Heart left ventricle (tissue), 13 donors: ENCODE measurements at regions not wholly inside any gene's neighbourhood (a gene's known extent, or its start where the extent isn't known, plus 50 kb on each side); places are given as distances from the start of the nearest gene placed in this dataset.
"Not testable (repeated sequence)": the region's sequence is repeated elsewhere in the genome, so short reads cannot be mapped to it uniquely, and the experiment has no call there.

Experiments used
- CTCF ChIP-seq, 12 donors: fragments of 200-600 bp; sonication (generic) in 4 of 12; IDR thresholded peaks; one replicate each; pipeline versions ENCODE4 v1.5.0 to v1.8.0; 2018 to 2022; ENCODE audit warnings: antibody characterized with exemption in 12 of 12, mild to moderate bottlenecking in 5 of 12
- POLR2A ChIP-seq, 2 donors: fragments of 450-650 bp; IDR thresholded peaks; one replicate each; pipeline ENCODE4 v1.6.1; 2017; ENCODE audit warnings: antibody characterized with exemption in 2 of 2, mild to moderate bottlenecking in 2 of 2, moderate library complexity in 2 of 2
- donor health status: ischemic (EF 13 %, LVEDD 7.1; RV severe dilation, severe dysfunction).
- donor health status: DM: no; HTN: yes; CAD: no.
- donor health status: DM: no; HTN: no; CAD: no.
- donor health status: ischemic (EF 25% LVEDD 6.9; RV normal size, moderate dysfunction).
- donor health status: ischemic (EF 25% LVEDD 5.7; RV mildly dilated, moderate dysfunction).
- donor health status: ischemic (EF 35%, LVEDD 5.7; RV mildly dilated, moderate dysfunction).
- donor health status: nonischemic (EF 11% LVEDD 7.7; RV severe dilation, severe dysfunction).
- donor health status: DM: yes; HTN: yes; CAD: no.
- donor health status: PGD.
- donor health status: ischemic (EF 29% LVEDD 5.4; RV normal size, mild dysfunction).
- donor health status: nonischemic (EF 23%, LVEDD 6.1; RV moderate dilation, normal function).

GRCh38 chr6:105860927-105861326 is 225.2 kb upstream of the PRDM1 start:
- TF ChIP-seq CTCF, POLR2A (IDR thresholded peaks at IDR 0.05): not testable (repeated sequence)
